HG02798 (cell line): ENCODE measurements at regions not wholly inside any gene's neighbourhood (a gene's known extent, or its start where the extent isn't known, plus 50 kb on each side); places are given as distances from the start of the nearest gene placed in this dataset.
A peak's percentile ranks its signal among the peaks of the same experiment; 100 is the strongest.

Experiments used
- ATAC-seq: cut with Tn5 transposase; IDR thresholded peaks from one replicate; pipeline ENCODE4 v1.9.1; 2021; ENCODE audit warnings: mild to moderate bottlenecking; ENCODE audit not compliant: unreplicated experiment, poor library complexity

- no peak for ATAC-seq
These were observed 591.0 kb upstream of the SETBP1 start for GRCh38 chr18:44089732-44090131.

GRCh38 chr18:44090453-44090852 is 590.2 kb upstream of the SETBP1 start:
- no peak for ATAC-seq

GRCh38 chr18:44093253-44093652 is 587.4 kb upstream of the SETBP1 start:
- no peak for ATAC-seq

GRCh38 chr18:44096016-44096415 is 584.7 kb upstream of the SETBP1 start:
- no peak for ATAC-seq

- no peak for ATAC-seq
These were observed 582.1 kb upstream of the SETBP1 start for GRCh38 chr18:44098551-44099098.

GRCh38 chr18:44107187-44107586 is 573.5 kb upstream of the SETBP1 start:
- ATAC-seq = no peak

- no peak for ATAC-seq
These were observed 569.4 kb upstream of the SETBP1 start for GRCh38 chr18:44111337-44111736.

- ATAC-seq = no peak
These were observed 562.9 kb upstream of the SETBP1 start for GRCh38 chr18:44117821-44118220.

- no peak for ATAC-seq
These were observed 561.1 kb upstream of the SETBP1 start for GRCh38 chr18:44119607-44120006.

- ATAC-seq = no peak
These were observed 556.9 kb upstream of the SETBP1 start for GRCh38 chr18:44123743-44124142.

- no peak for ATAC-seq
These were observed 555.2 kb upstream of the SETBP1 start for GRCh38 chr18:44125446-44125845.

- no peak for ATAC-seq
These were observed 554.1 kb upstream of the SETBP1 start for GRCh38 chr18:44126598-44126997.

- ATAC-seq = no peak
These were observed 552.3 kb upstream of the SETBP1 start for GRCh38 chr18:44128365-44128764.

GRCh38 chr18:44130376-44130942 is 550.2 kb upstream of the SETBP1 start:
- ATAC-seq = peak; percentile 58

GRCh38 chr18:44133483-44133882 is 547.2 kb upstream of the SETBP1 start:
- ATAC-seq = no peak

- no peak for ATAC-seq
These were observed 546.2 kb upstream of the SETBP1 start for GRCh38 chr18:44134447-44134846.

GRCh38 chr18:44135741-44136140 is 544.9 kb upstream of the SETBP1 start:
- ATAC-seq = no peak

GRCh38 chr18:44136326-44136725 is 544.4 kb upstream of the SETBP1 start:
- no peak for ATAC-seq

GRCh38 chr18:44143072-44143471 is 537.6 kb upstream of the SETBP1 start:
- no peak for ATAC-seq

- no peak for ATAC-seq
These were observed 531.0 kb upstream of the SETBP1 start for GRCh38 chr18:44149706-44150105.

- no peak for ATAC-seq
These were observed 526.7 kb upstream of the SETBP1 start for GRCh38 chr18:44153981-44154380.

- ATAC-seq = no peak
These were observed 524.6 kb upstream of the SETBP1 start for GRCh38 chr18:44156126-44156525.
